Nucleus accumbens (tissue), 56 donors: ENCODE measurements at regions not wholly inside any gene's neighbourhood (a gene's known extent, or its start where the extent isn't known, plus 50 kb on each side); places are given as distances from the start of the nearest gene placed in this dataset.

Source experiments
- DNase-seq, 56 donors: peaks; one replicate each; lab custom pipeline; 2025; lab: John Stamatoyannopoulos, UW

- peak in 44 of 56 donors; percentile 10 to 81 (median 59) for DNase-seq
Observed at GRCh38 chr9:89802781-89803355, 198.1 kb downstream of the GADD45G start.

GRCh38 chr9:89803403-89803802 lies 198.6 kb downstream of the GADD45G start:
- no peak for DNase-seq

GRCh38 chr9:89804766-89805531 lies 200.1 kb downstream of the GADD45G start:
- DNase-seq: no peak

GRCh38 chr9:89805571-89806292 lies 200.9 kb downstream of the GADD45G start:
- DNase-seq: no peak

GRCh38 chr9:89806371-89807100 lies 201.7 kb downstream of the GADD45G start:
- no peak for DNase-seq

- DNase-seq: no peak
Observed at GRCh38 chr9:89807101-89807395, 202.2 kb downstream of the GADD45G start.

GRCh38 chr9:89807682-89808075 lies 202.9 kb downstream of the GADD45G start:
- DNase-seq: no peak

- no peak for DNase-seq
Observed at GRCh38 chr9:89808076-89808755, 203.4 kb downstream of the GADD45G start.

GRCh38 chr9:89808756-89809181 lies 204.0 kb downstream of the GADD45G start:
- no peak for DNase-seq

- no peak for DNase-seq
Observed at GRCh38 chr9:89810431-89810830, 205.6 kb downstream of the GADD45G start.

- DNase-seq: no peak
Observed at GRCh38 chr9:89811356-89811755, 206.5 kb downstream of the GADD45G start.

GRCh38 chr9:89811886-89812450 lies 207.2 kb downstream of the GADD45G start:
- no peak for DNase-seq

- DNase-seq: no peak
Observed at GRCh38 chr9:89812556-89813181, 207.9 kb downstream of the GADD45G start.

- DNase-seq: no peak
Observed at GRCh38 chr9:89813482-89813881, 208.7 kb downstream of the GADD45G start.

- peak in 15 of 56 donors; percentile 7 to 46 (median 20) for DNase-seq
Observed at GRCh38 chr9:89814340-89815040, 209.7 kb downstream of the GADD45G start.

GRCh38 chr9:89815061-89815902 lies 210.5 kb downstream of the GADD45G start:
- DNase-seq: no peak

GRCh38 chr9:89815903-89816573 lies 211.2 kb downstream of the GADD45G start:
- DNase-seq: peak in 6 of 56 donors; percentile 11 to 32 (median 17)
